HUES6 (cell line): ENCODE measurements at regions not wholly inside any gene's neighbourhood (a gene's known extent, or its start where the extent isn't known, plus 50 kb on each side); places are given as distances from the start of the nearest gene placed in this dataset.

ENCODE experiments used
- H3K27ac ChIP-seq: 2 replicates; pipeline ENCODE4 v1.7.0; 2013; ENCODE audit warnings: low read depth, mild to moderate bottlenecking, low read length, inconsistent platforms
- H3K27me3 ChIP-seq: 2 replicates; pipeline ENCODE4 v1.6.1; 2013; ENCODE audit warnings: low read length; ENCODE audit not compliant: control insufficient read depth, insufficient read depth
- H3K36me3 ChIP-seq: 2 replicates; pipeline ENCODE4 v1.6.1; 2013; ENCODE audit warnings: low read length; ENCODE audit not compliant: control insufficient read depth, insufficient read depth
- H3K4me1 ChIP-seq: 2 replicates; pipeline ENCODE4 v1.6.1; 2013; ENCODE audit warnings: low read length; ENCODE audit not compliant: control insufficient read depth, insufficient read depth
- H3K4me3 ChIP-seq: 2 replicates; pipeline ENCODE4 v1.5.1; 2013; ENCODE audit warnings: low read depth, low read length
- H3K9ac ChIP-seq: one replicate; pipeline ENCODE4 v1.6.1; 2013; ENCODE audit warnings: mild to moderate bottlenecking, low read length
- H3K9me3 ChIP-seq: 2 replicates; pipeline ENCODE4 v1.6.1; 2013; ENCODE audit warnings: low read depth, low read length; ENCODE audit not compliant: control insufficient read depth, insufficient read depth

- H3K9ac ChIP-seq: no peak overlapping the region
- H3K4me3 ChIP-seq: no peak overlapping the region
- no peaks in the 10 kb centered on the region for H3K9me3 ChIP-seq
- no peaks in the 10 kb centered on the region for H3K4me1 ChIP-seq
- H3K36me3 ChIP-seq: no peaks in the 10 kb centered on the region
- no peaks in the 10 kb centered on the region for H3K27me3 ChIP-seq
- no peak overlapping the region for H3K27ac ChIP-seq
Observed at GRCh38 chr4:165588534-165589315, 209.9 kb downstream of the CPE start.

GRCh38 chr4:165592386-165592785, 213.6 kb downstream of the CPE start:
- 0 out of 2 replicates have a peak, but pooled peaks cover 4% of the 10 kb centered on the region for H3K27me3 ChIP-seq

GRCh38 chr4:165597581-165598480, 219.0 kb downstream of the CPE start:
- H3K27ac ChIP-seq: no peak overlapping the region
- 0 out of 2 replicates have a peak, but pooled peaks cover 4% of the 10 kb centered on the region for H3K27me3 ChIP-seq
- no peaks in the 10 kb centered on the region for H3K9me3 ChIP-seq
- no peak overlapping the region for H3K4me3 ChIP-seq
- no peak overlapping the region for H3K9ac ChIP-seq
- no peaks in the 10 kb centered on the region for H3K36me3 ChIP-seq
- no peaks in the 10 kb centered on the region for H3K4me1 ChIP-seq

More at GRCh38 chr4:165592386-165592785, 213.6 kb downstream of the CPE start:
- no peak overlapping the region for H3K27ac ChIP-seq
- no peaks in the 10 kb centered on the region for H3K9me3 ChIP-seq
- H3K4me1 ChIP-seq: no peaks in the 10 kb centered on the region
- no peak overlapping the region for H3K9ac ChIP-seq
- H3K36me3 ChIP-seq: no peaks in the 10 kb centered on the region
- no peak overlapping the region for H3K4me3 ChIP-seq

GRCh38 chr4:165600959-165601683, 222.3 kb downstream of the CPE start:
- no peaks in the 10 kb centered on the region for H3K36me3 ChIP-seq
- no peaks in the 10 kb centered on the region for H3K4me1 ChIP-seq
- H3K9ac ChIP-seq: no peak overlapping the region
- no peak overlapping the region for H3K4me3 ChIP-seq
- H3K9me3 ChIP-seq: no peaks in the 10 kb centered on the region
- H3K27me3 ChIP-seq: no peaks in the 10 kb centered on the region
- no peak overlapping the region for H3K27ac ChIP-seq

- Histone ChIP-seq H3K9me3 (no peaks in the 10 kb centered on the region), H3K36me3 (no peaks in the 10 kb centered on the region), H3K9ac (no peak overlapping the region), H3K27me3 (no peaks in the 10 kb centered on the region), H3K4me1 (no peaks in the 10 kb centered on the region), H3K27ac (no peak overlapping the region), H3K4me3 (no peak overlapping the region)
Observed at GRCh38 chr4:165602621-165603020, 223.8 kb downstream of the CPE start.

- Histone ChIP-seq H3K4me3 (no peak overlapping the region), H3K4me1 (no peaks in the 10 kb centered on the region), H3K9ac (no peak overlapping the region), H3K9me3 (no peaks in the 10 kb centered on the region), H3K27me3 (no peaks in the 10 kb centered on the region), H3K27ac (no peak overlapping the region), H3K36me3 (no peaks in the 10 kb centered on the region)
Observed at GRCh38 chr4:165604181-165604580, 225.4 kb downstream of the CPE start.

GRCh38 chr4:165605811-165606210, 227.0 kb downstream of the CPE start:
- Histone ChIP-seq H3K27ac (no peak overlapping the region), H3K4me1 (peaks cover 12% of the 10 kb centered on the region; the same call in 1 of the 2 replicates), H3K4me3 (no peak overlapping the region), H3K27me3 (no peaks in the 10 kb centered on the region), H3K9ac (no peak overlapping the region), H3K9me3 (no peaks in the 10 kb centered on the region), H3K36me3 (no peaks in the 10 kb centered on the region)

GRCh38 chr4:165606465-165607205, 227.8 kb downstream of the CPE start:
- no peak overlapping the region for H3K4me3 ChIP-seq
- no peak overlapping the region for H3K9ac ChIP-seq
- no peaks in the 10 kb centered on the region for H3K36me3 ChIP-seq
- H3K4me1 ChIP-seq: peaks cover 16% of the 10 kb centered on the region; the same call in 1 of the 2 replicates
- H3K9me3 ChIP-seq: no peaks in the 10 kb centered on the region
- H3K27me3 ChIP-seq: no peaks in the 10 kb centered on the region
- H3K27ac ChIP-seq: no peak overlapping the region

- Histone ChIP-seq H3K27me3 (no peaks in the 10 kb centered on the region), H3K4me3 (no peak overlapping the region), H3K9ac (no peak overlapping the region), H3K9me3 (no peaks in the 10 kb centered on the region), H3K27ac (no peak overlapping the region), H3K4me1 (peaks cover 24% of the 10 kb centered on the region), H3K36me3 (no peaks in the 10 kb centered on the region)
Observed at GRCh38 chr4:165609653-165610052, 230.8 kb downstream of the CPE start.

GRCh38 chr4:165610679-165611437, 232.1 kb downstream of the CPE start:
- no peak overlapping the region for H3K4me3 ChIP-seq
- H3K9me3 ChIP-seq: no peaks in the 10 kb centered on the region
- no peak overlapping the region for H3K27ac ChIP-seq
- no peak overlapping the region for H3K9ac ChIP-seq
- peaks cover 24% of the 10 kb centered on the region for H3K4me1 ChIP-seq
- H3K36me3 ChIP-seq: no peaks in the 10 kb centered on the region
- no peaks in the 10 kb centered on the region for H3K27me3 ChIP-seq
